IgD-negative memory B cell (primary cell): ENCODE measurements at regions not wholly inside any gene's neighbourhood (a gene's known extent, or its start where the extent isn't known, plus 50 kb on each side); places are given as distances from the start of the nearest gene placed in this dataset.

ENCODE experiments used
- H3K27ac Mint-ChIP-seq, 3 donors: one replicate each; pipeline ENCODE4 v1.8.0; 2020 to 2022; ENCODE audit warnings: mild to moderate bottlenecking in 3 of 3, mixed read lengths in 3 of 3, moderate library complexity in 1 of 3
- H3K27me3 Mint-ChIP-seq: one replicate; pipeline ENCODE4 v1.8.0; 2021; ENCODE audit warnings: mixed read lengths
- H3K36me3 Mint-ChIP-seq: one replicate; pipeline ENCODE4 v1.8.0; 2020; ENCODE audit warnings: mild to moderate bottlenecking, mixed read lengths
- H3K4me1 Mint-ChIP-seq, 3 donors: one replicate each; pipeline ENCODE4 v1.8.0; 2020 to 2022; ENCODE audit warnings: mixed read lengths in 3 of 3, mild to moderate bottlenecking in 1 of 3
- H3K4me3 Mint-ChIP-seq, 4 donors: one replicate each; pipeline ENCODE4 v1.8.0; 2020 to 2022; ENCODE audit warnings: mild to moderate bottlenecking in 4 of 4, mixed read lengths in 4 of 4, moderate library complexity in 3 of 4
- H3K9me3 Mint-ChIP-seq, 3 donors: one replicate each; pipeline ENCODE4 v1.8.0; 2020 to 2021; ENCODE audit warnings: mixed read lengths in 3 of 3, mild to moderate bottlenecking in 1 of 3

GRCh38 chr16:60302261-60302660 lies 1568.1 kb upstream of the GOT2 start:
- H3K4me1 Mint-ChIP-seq, result no peaks in the 10 kb centered on the region
- no peak overlapping the region for H3K27ac Mint-ChIP-seq
- H3K27me3 Mint-ChIP-seq, result no peaks in the 10 kb centered on the region
- peaks cover 3 to 6% (median 5%) of the 10 kb centered on the region in 3 donors for H3K9me3 Mint-ChIP-seq
- H3K36me3 Mint-ChIP-seq, result no peaks in the 10 kb centered on the region
- H3K4me3 Mint-ChIP-seq, result no peak overlapping the region

- Mint-ChIP-seq H3K36me3 (no peaks in the 10 kb centered on the region), H3K4me3 (no peak overlapping the region), H3K27me3 (no peaks in the 10 kb centered on the region), H3K4me1 (no peaks in the 10 kb centered on the region), H3K27ac (no peak overlapping the region), H3K9me3 (peaks cover 1 to 6% (median 5%) of the 10 kb centered on the region in 3 donors)
These were observed 1565.2 kb upstream of the GOT2 start for GRCh38 chr16:60299241-60299776.

GRCh38 chr16:60295451-60295850 lies 1561.3 kb upstream of the GOT2 start:
- no peak overlapping the region for H3K27ac Mint-ChIP-seq

GRCh38 chr16:60285794-60286193 lies 1551.7 kb upstream of the GOT2 start:
- H3K4me3 Mint-ChIP-seq, result no peak overlapping the region
- no peak overlapping the region for H3K27ac Mint-ChIP-seq
- H3K9me3 Mint-ChIP-seq, result peaks cover 2 to 7% (median 3%) of the 10 kb centered on the region in 3 donors
- peaks cover 0 to 3% (median 0%) of the 10 kb centered on the region in 3 donors for H3K4me1 Mint-ChIP-seq
- no peaks in the 10 kb centered on the region for H3K36me3 Mint-ChIP-seq
- H3K27me3 Mint-ChIP-seq, result no peaks in the 10 kb centered on the region

More at GRCh38 chr16:60295451-60295850, 1561.3 kb upstream of the GOT2 start:
- Mint-ChIP-seq H3K9me3 (peaks cover 1 to 10% (median 3%) of the 10 kb centered on the region in 3 donors), H3K4me3 (no peak overlapping the region), H3K27me3 (no peaks in the 10 kb centered on the region), H3K4me1 (no peaks in the 10 kb centered on the region), H3K36me3 (no peaks in the 10 kb centered on the region)

GRCh38 chr16:60279061-60279665 lies 1545.0 kb upstream of the GOT2 start:
- Mint-ChIP-seq H3K27ac (no peak overlapping the region), H3K36me3 (peaks cover 4% of the 10 kb centered on the region), H3K4me1 (no peaks in the 10 kb centered on the region), H3K27me3 (no peaks in the 10 kb centered on the region), H3K4me3 (no peak overlapping the region), H3K9me3 (peaks cover 5 to 9% (median 9%) of the 10 kb centered on the region in 3 donors)

- Mint-ChIP-seq H3K27me3 (no peaks in the 10 kb centered on the region), H3K9me3 (peaks cover 3 to 10% (median 9%) of the 10 kb centered on the region in 3 donors), H3K27ac (no peak overlapping the region), H3K4me1 (no peaks in the 10 kb centered on the region), H3K4me3 (no peak overlapping the region), H3K36me3 (peaks cover 4% of the 10 kb centered on the region)
These were observed 1540.4 kb upstream of the GOT2 start for GRCh38 chr16:60274431-60275019.

GRCh38 chr16:60271781-60272180 lies 1537.7 kb upstream of the GOT2 start:
- Mint-ChIP-seq H3K9me3 (peaks cover 0 to 3% (median 2%) of the 10 kb centered on the region in 3 donors), H3K4me3 (no peak overlapping the region), H3K36me3 (peaks cover 4% of the 10 kb centered on the region), H3K27me3 (no peaks in the 10 kb centered on the region), H3K27ac (no peak overlapping the region), H3K4me1 (no peaks in the 10 kb centered on the region)

- Mint-ChIP-seq H3K27ac (no peak overlapping the region), H3K27me3 (no peaks in the 10 kb centered on the region), H3K4me3 (no peak overlapping the region), H3K36me3 (peaks cover 4% of the 10 kb centered on the region), H3K9me3 (peaks cover 2 to 3% (median 3%) of the 10 kb centered on the region in 3 donors), H3K4me1 (no peaks in the 10 kb centered on the region)
These were observed 1537.1 kb upstream of the GOT2 start for GRCh38 chr16:60271025-60271771.

GRCh38 chr16:60261425-60261824 lies 1527.3 kb upstream of the GOT2 start:
- H3K36me3 Mint-ChIP-seq, result no peaks in the 10 kb centered on the region
- no peaks in the 10 kb centered on the region for H3K4me1 Mint-ChIP-seq
- no peak overlapping the region for H3K4me3 Mint-ChIP-seq
- peaks cover 1 to 9% (median 2%) of the 10 kb centered on the region in 3 donors for H3K9me3 Mint-ChIP-seq
- no peaks in the 10 kb centered on the region for H3K27me3 Mint-ChIP-seq
- no peak overlapping the region for H3K27ac Mint-ChIP-seq

- no peaks in the 10 kb centered on the region for H3K4me1 Mint-ChIP-seq
These were observed 1525.8 kb upstream of the GOT2 start for GRCh38 chr16:60259956-60260355.

GRCh38 chr16:60246086-60246485 lies 1512.0 kb upstream of the GOT2 start:
- Mint-ChIP-seq H3K4me3 (no peak overlapping the region), H3K27me3 (no peaks in the 10 kb centered on the region), H3K27ac (no peak overlapping the region), H3K9me3 (peaks cover 0 to 9% (median 7%) of the 10 kb centered on the region in 3 donors), H3K4me1 (no peaks in the 10 kb centered on the region), H3K36me3 (no peaks in the 10 kb centered on the region)

More at GRCh38 chr16:60259956-60260355, 1525.8 kb upstream of the GOT2 start:
- Mint-ChIP-seq H3K27me3 (no peaks in the 10 kb centered on the region), H3K9me3 (peaks cover 1 to 5% (median 2%) of the 10 kb centered on the region in 3 donors), H3K4me3 (no peak overlapping the region), H3K36me3 (no peaks in the 10 kb centered on the region), H3K27ac (no peak overlapping the region)

- no peak overlapping the region for H3K27ac Mint-ChIP-seq
- H3K4me3 Mint-ChIP-seq, result no peak overlapping the region
- H3K9me3 Mint-ChIP-seq, result peaks cover 0 to 13% (median 7%) of the 10 kb centered on the region in 3 donors
- no peaks in the 10 kb centered on the region for H3K4me1 Mint-ChIP-seq
- H3K27me3 Mint-ChIP-seq, result no peaks in the 10 kb centered on the region
- H3K36me3 Mint-ChIP-seq, result no peaks in the 10 kb centered on the region
These were observed 1507.6 kb upstream of the GOT2 start for GRCh38 chr16:60241671-60242070.

- Mint-ChIP-seq H3K4me3 (no peak overlapping the region), H3K36me3 (no peaks in the 10 kb centered on the region), H3K27me3 (no peaks in the 10 kb centered on the region), H3K4me1 (no peaks in the 10 kb centered on the region), H3K9me3 (peaks cover 1 to 17% (median 8%) of the 10 kb centered on the region in 3 donors), H3K27ac (no peak overlapping the region)
These were observed 1496.5 kb upstream of the GOT2 start for GRCh38 chr16:60230666-60231065.

GRCh38 chr16:60225541-60225940 lies 1491.4 kb upstream of the GOT2 start:
- Mint-ChIP-seq H3K4me1 (no peaks in the 10 kb centered on the region), H3K27me3 (no peaks in the 10 kb centered on the region), H3K4me3 (no peak overlapping the region)

GRCh38 chr16:60217787-60218186 lies 1483.7 kb upstream of the GOT2 start:
- no peak overlapping the region for H3K4me3 Mint-ChIP-seq
- H3K36me3 Mint-ChIP-seq, result no peaks in the 10 kb centered on the region
- H3K4me1 Mint-ChIP-seq, result no peaks in the 10 kb centered on the region
- H3K9me3 Mint-ChIP-seq, result peaks cover under 1 to 4% (median 2%) of the 10 kb centered on the region in 3 donors
- no peaks in the 10 kb centered on the region for H3K27me3 Mint-ChIP-seq
- no peak overlapping the region for H3K27ac Mint-ChIP-seq

More at GRCh38 chr16:60225541-60225940, 1491.4 kb upstream of the GOT2 start:
- Mint-ChIP-seq H3K9me3 (peaks cover 0 to 8% (median 3%) of the 10 kb centered on the region in 3 donors), H3K27ac (no peak overlapping the region), H3K36me3 (no peaks in the 10 kb centered on the region)
